Astrocyte of the hippocampus (primary cell): ENCODE measurements at regions not wholly inside any gene's neighbourhood (a gene's known extent, or its start where the extent isn't known, plus 50 kb on each side); places are given as distances from the start of the nearest gene placed in this dataset.
"Not testable (repeated sequence)": the region's sequence is repeated elsewhere in the genome, so short reads cannot be mapped to it uniquely, and the experiment has no call there.

Source experiments
- DNase-seq: peaks from one replicate; pipeline ENCODE4 v3.0.0; 2011; ENCODE audit warnings: low read depth, low spot score

DNA sequence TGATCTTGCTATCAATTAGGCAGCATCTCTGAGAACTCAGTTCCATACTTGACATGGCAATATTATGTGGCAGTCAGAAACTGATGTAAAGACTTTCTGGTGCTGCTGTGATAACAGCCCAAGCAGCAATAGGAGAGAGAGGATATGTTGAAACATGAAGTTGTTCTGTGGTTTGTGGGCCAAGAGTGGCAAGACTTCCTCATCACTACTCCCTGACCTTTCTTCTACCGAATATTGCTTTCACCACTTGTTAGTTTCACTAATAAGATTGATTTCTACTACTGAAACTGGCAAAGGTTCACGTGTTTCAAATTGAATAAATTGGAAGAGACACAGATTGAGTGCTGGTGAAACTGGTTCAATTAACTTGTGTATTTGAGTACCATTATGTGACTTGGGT, 852.6 kb upstream of the RAG2 start:
- peak; percentile 1 for DNase-seq

DNA sequence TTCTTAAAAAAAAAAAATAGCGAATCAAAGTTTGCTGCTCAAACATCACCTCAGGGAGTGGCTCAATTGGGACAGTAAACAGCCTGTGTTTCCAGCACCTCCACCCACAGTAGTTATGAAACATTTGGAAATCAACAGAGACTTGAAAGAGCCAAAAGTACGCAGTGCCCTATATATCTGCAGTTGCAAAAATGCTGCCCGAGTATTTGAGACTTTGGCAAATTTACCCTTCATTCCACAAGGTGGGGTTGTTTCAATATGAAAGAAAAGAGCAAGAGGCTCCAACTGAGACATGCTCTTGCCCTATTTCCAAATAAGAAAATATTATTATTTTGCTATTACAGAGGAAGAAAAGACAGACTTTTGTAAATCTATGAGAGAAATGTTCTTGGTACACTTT, 851.1 kb upstream of the RAG2 start:
- DNase-seq, result peak; percentile 66

DNA sequence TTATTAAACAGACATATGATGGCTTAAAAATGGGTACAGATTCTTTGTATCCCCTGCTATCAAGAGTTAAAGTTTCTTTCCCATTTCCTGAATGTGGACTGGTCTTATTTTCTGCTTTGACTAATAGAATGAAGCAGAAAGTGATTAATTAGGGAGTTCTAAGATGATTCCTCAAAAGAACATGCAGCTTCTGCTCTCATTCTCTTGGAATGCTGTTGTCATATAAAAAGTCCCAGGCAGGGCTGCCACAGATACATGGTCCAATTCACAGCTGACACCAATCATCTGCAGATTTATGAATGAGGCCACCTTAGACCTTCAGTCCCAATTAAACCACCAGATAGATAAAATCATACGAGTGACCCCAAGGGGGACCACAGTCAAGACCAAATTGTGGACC, 844.5 kb upstream of the RAG2 start:
- peak; percentile 0 for DNase-seq

DNA sequence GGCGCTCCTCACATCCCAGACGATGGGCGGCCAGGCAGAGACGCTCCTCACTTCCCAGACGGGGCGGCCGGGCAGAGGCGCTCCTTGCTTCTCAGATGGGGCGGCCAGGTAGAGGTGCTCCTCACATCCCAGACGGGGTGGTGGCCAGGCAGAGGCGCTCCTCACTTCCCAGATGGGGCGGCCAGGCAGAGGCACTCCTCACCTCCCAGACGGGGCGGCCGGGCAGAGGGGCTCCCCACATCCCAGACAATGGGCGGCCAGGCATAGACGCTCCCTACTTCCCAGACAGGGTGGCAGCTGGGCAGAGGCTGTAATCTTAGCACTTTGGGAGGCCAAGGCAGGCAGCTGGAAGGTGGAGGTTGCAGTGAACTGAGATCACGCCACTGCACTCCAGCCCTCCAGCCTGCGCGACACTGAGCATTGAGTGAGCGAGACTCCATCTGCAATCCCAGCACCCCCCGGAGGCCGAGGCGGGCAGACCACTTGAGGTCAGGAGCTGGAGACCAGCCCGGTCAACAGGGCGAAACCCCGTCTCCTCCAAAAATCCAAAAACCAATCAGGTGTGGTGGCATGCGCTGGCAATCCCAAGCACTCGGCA, 833.7 kb upstream of the RAG2 start:
- DNase-seq, result not testable (repeated sequence)

DNA sequence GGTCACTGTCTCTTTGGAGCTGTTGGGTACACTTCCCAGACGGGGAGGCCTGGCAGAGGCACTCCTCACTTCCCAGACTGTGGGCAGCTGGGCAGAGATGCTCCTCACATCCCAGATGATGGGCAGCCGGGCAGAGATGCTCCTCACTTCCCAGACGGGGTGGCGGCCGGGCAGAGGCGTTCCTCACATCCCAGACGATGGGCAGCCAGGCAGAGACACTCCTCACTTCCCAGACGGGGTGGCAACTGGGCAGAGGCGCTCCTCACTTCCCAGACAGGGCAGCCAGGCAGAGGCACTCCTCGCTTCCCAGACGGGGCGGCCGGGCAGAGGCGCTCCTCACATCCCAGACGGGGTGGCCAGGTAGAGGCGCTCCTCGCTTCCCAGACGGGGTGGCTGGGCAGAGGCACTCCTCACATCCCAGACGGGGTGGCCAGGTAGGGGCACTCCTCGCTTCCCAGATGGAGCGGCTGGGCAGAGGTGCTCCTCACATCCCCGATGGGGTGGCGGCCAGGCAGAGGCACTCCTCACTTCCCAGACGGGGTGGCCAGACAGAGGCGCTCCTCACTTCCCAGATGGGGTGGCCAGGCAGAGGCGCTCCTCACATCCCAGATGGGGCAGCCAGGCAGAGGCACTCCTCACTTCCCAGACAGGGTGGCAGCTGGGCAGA, 833.1 kb upstream of the RAG2 start:
- not testable (repeated sequence) for DNase-seq

DNA sequence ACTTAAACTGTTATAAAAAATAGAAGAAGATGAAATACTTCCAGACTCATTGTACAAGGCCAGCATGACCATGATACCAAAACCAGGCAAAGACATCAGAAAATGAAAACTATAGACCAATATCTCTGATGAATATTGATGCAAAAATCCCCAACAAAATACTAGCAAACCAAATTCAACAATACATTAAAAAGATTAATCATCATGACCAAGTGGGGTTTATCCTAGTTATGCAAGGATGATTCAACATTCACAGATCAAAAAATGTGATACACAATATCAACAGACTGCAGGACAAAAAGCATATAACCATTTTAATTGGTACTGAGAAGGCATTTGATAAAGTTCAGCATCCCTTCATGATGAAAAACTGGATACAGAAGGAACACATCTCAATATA, 824.5 kb upstream of the RAG2 start:
- DNase-seq, result no peak

DNA sequence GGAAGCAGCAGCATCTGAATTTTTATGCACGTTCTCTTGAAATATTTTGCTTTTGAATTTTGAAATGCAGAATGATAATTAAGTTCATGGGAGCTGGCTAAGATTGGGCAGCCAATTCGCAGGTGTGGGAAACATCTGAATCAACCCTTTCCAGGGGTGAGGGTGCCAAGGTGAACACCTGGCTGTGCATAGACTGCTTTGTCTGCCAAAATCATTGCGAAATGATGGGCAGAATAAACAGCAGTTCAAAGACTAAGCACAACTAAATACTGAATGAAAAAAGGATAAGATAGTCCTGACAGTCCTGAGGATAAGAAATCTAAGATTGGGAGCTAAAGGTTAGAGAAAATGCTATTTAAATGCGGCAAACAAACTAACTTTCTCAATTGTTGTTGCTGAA, 813.3 kb upstream of the RAG2 start:
- no peak for DNase-seq

DNA sequence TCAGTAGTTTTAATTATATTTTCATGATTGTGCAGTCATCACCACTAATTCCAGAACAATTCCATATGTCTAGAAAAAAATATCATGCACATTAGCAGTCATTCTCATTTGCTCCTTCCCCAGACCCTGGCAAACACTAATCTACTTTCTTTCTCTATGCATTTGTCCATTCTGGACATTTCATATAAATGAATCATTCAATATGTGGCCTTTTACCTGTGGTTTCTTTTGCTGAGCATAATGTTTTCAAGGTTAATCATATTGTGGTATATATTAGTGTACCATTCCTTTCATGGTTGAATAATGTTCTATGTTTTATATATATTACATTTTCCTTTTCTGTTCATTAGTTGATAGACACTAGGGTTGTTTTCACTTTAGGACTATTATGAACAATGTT, 811.1 kb upstream of the RAG2 start:
- DNase-seq, result peak; percentile 18

DNA sequence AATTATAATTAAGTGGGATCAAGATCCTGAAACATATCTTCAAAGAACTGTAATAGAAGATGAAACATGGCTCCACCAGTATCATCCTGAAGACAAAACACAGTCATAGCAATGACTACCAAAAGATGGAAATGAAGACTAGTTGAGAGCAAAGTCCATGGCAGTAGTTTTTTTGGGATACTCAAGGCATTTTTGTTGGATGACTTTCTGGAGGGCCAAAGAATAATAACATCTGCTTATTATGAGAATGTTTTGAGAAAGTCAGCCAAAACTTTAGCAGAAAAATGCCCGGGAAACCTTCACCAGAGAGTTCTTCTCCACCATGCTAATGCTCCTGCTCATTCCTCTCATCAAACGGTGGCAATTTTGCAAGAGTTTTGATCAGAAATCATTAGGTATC, 809.4 kb upstream of the RAG2 start:
- no peak for DNase-seq

DNA sequence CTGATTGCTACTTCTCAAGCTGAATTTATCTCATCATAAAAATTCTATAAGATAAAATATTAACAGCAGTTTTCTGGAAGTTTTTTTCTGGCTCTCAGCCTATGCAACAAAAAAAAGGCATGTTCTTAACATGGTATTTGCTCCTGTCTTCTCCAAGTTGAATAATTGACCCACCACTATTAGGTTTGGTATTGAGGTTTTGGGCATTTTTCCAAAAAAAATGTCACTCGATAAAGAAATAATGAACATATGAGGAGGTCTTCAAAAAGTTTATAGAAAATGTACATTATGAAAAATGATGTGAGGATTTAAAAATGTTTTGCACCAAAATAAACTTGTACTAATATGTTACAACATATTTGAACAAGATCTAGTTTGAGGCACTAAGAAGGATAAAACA, 808.6 kb upstream of the RAG2 start:
- DNase-seq, result no peak

DNA sequence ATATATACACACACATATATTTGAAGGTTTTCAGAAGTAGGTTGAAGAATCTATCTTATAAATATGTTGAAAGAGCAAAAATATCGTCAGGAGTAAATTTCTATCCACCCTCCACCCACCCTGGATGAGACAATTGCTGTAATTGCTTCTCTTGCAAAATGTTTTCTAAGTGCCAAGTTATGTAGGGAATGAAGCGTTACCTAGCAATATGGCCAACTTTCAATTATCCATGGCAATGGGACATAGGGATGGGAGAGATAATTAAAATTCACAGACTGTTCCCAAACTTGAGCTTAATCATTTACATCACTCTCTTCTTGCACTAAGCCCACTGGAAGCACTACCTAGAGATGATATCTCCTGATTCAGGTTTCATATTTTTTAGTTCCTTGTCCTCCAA, 806.2 kb upstream of the RAG2 start:
- no peak for DNase-seq

DNA sequence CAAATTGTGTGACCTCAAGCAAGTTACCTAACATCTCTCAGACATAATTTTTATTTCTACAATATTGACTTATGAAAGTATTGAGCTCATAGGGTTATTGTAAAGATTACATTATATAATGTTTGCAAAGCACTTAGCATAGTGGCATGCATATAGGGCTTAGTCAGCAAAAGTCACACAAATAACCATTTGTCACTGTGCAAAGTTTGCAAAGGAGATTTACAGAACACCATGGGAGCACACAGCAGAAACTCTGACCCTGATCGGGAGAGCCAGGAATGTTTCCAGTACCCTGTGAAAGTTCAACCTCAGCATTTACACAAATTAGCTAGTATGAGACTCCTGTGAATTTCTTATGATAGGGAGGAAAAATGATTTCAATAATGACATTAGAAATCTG, 804.6 kb upstream of the RAG2 start:
- no peak for DNase-seq

DNA sequence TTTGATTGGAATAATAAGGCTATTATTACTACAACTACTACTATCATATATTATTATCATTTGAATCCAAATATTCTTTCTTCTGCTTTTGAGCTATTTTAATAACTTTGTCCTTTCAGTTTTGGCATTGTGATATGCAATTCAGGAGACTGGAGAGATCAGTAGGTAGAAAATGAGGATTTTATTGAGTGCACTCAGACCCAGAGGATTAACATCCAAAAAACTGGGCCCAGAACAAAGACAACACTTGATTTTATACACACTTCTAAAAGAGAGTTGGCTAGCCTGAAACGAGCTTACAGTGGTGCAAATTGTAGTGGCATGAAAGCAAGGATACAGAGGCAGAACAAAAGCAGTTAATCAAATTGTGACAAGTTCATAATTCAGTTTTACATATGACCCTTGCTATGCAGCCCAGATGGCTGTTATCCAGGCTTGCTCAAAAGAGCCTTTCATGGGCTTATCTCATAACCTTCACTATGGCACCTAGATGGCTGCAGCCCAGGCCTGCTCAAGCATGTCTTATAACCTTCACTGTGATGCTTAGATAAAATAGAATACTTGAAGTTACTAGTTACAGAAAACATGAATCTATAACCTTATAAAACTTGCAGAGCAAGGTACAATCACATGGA, 796.3 kb upstream of the RAG2 start:
- no peak for DNase-seq

DNA sequence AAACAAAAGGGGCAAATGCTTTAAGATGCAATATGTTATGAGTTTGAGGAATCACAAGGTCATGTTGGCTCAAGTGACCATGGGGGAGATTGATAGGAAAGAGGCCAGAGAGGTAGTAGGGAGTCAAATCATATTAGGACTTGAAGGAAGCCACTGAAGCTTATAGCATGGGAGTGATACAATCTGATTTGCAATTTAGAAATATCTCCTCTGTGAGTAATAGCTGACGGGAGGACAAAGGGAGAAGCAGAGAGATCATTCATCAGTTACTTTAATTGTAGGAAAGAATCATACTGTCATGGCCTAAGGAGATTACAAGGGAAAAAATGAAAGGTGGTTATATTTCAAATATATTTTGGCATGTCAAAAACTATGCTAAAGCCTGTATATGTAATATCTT, 793.6 kb upstream of the RAG2 start:
- DNase-seq, result no peak

DNA sequence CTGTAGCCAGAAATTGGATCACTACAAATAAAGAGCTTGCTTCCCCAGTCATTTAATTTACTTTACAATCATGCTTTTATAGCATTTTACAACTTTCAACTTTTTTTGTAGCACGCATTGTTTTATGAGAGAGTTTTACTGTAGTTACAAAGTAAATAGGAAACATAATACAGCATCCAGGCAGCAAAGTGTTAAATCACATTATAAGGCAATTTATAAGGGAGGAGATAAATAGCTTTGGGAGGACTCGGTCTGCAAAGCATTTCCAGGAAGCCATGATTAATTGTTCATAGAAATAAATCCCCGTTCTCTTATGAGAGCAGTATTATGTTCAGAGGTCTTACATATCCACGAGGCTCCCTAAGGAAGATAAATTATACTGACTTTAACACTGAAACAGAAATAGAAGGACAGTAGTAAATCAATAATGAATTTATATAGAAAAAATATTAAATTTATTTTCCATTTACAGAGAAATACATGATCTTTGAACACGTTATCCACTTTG, 792.6 kb upstream of the RAG2 start:
- DNase-seq, result no peak

DNA sequence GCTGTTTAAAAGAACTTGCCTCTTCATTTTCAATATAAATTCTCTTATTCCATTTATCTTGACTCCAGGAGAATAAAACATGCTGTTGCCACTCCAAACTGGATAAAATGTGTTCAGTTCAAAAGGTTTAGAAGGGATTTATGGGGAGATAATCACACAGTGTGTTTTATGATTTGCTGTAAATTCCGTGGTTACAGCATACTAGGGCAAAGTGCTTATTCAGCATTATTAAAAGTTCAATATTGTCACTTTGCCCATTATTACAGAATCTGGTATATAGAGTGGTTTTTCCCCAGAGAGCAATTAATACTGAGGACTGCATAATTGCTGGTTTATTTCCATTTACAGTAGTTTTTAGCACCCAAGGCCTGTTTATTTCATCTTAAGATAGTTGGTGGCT, 780.9 kb upstream of the RAG2 start:
- DNase-seq, result no peak

DNA sequence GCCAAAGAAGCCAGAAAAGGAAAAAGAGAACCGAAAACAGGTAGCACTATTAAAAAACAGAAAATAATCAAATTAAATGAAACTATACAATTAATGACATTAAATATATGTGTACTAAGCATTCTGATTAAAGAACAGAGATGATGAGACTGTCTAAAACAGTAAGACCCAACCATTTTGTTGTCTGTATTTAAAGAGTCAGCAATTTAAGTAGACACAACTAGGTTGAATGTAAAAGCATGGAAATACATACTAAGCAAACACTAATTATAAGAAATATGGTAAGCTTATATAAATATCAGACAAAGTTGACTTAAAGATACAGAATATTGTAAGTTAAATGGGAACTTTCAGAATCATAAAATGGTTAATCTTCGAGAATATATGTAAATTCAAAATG, 774.6 kb upstream of the RAG2 start:
- no peak for DNase-seq

DNA sequence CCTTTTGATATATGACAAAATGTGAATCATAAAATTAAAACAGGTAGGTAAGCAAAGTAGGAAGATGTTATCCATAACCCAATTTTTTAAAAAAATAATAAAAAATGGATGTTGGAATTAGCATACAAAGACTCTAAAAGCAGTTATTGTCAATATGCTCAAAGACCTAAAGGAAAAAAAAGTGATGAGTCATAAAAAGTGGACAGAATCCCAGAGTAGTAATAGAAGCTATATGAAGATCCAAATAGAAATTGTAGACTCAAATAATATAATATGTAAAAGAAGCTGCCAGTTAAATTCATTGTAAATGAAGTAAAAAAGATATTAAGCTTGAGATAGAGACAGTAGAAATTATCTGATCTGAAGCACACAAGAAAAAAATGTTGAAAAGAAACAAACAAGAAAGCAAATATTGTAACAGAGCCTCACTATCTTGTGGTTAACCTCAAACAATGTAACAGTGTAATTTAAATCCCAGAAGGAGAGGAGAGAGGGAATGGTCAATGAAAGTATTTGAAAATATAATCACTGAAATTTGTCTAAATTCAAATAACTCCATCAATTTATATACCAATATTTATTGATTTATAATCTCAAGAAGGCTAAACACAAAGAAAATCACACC, 773.4 kb upstream of the RAG2 start:
- no peak for DNase-seq

DNA sequence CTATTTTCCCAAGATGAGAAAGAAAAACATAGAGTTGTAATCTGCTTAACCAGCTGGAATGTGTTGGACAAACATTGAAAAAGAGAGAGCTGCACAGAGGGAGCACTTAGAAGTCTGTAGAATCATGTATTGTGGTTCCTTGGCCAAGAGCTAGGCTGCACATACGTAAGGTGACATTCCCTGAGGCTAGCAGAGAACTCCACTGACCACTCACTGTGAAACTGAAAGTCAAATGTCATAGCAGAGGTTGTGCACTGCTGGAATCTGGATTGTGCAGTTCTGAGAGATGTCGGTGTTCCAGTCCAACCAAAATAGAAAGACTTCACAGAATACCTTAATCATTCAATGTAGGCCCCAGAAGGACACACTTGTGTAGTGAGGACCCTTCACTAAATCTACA, 772.8 kb upstream of the RAG2 start:
- peak; percentile 9 for DNase-seq

DNA sequence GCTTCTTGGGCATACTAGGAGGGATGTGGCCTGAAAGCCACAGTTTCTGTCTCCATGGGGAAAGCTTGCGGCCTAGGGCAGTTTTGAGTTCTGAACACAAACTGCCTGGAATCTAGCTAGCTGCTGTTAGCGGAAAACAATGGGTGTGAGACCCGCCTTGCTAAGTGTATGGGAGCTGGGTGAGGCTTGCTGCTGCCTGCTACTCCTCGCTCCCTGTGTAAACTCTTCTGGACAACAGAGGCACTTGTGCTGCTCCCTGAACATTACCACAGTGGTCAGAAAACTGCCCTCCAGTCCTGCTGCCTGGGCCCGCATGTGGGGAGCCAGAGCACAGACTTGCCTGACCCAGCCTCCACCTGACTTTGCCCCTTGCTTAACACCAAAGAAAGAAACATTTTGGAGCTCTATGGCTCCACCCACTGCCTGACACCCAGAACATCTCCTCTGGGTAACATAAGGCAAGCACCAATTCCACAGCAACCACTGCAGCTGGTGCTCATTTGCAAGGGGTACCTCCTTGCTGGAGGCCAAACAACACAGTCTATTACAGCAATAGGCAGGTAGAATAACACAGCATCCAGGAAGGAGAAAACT, 766.3 kb upstream of the RAG2 start:
- no peak for DNase-seq

DNA sequence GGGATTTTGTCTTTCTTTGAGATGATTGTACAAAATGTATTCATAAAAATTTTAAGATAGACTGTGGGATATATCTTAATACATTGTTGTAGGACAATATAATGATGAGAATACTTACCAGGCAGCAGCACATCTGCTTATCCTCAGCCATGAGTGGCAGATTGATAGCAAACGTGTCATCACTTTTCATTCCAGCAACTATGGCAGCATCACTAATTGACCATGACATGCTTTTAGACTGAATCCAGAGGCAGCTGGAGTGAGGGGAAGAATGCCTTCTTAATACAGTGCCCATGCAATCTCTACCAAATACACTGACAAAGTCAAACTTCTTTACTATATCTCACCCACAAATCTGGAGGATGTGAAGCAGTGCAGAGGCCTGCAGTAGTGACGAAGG, 755.2 kb upstream of the RAG2 start:
- DNase-seq, result no peak

DNA sequence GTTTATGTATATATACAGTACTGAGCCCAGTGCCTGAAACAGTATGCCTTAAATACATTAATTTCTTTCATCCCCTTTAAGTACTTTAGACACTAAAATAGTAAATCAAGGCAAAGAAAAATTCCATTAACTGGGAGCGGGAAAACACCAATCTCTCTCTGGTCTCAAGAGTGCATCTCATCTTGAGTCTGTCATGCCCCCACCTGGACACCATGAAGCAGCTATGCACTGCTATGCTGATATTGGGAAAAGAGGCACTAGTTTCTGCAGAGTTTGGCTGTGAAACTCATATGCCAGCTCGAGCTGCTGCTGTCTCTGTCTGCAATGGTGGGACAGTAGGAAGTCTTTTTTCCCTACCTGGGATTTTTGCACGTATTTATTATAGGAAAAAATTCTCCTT, 754.4 kb upstream of the RAG2 start:
- no peak for DNase-seq
